Retinal pigment epithelial cell (primary cell): ENCODE measurements at regions not wholly inside any gene's neighbourhood (a gene's known extent, or its start where the extent isn't known, plus 50 kb on each side); places are given as distances from the start of the nearest gene placed in this dataset.

Experiments
- DNase-seq: peaks from one replicate; pipeline ENCODE4 v3.0.0-alpha.2; 2010; ENCODE audit warnings: low read depth
- H3K4me3 ChIP-seq: 2 replicates; pipeline ENCODE4 v1.5.1; 2011; ENCODE audit warnings: mild to moderate bottlenecking, low read length, control low read depth, moderate library complexity
- CTCF ChIP-seq: conservative IDR thresholded peaks from 2 replicates; pipeline ENCODE4 v1.5.1; 2011; ENCODE audit warnings: low read depth, low read length, control low read depth, inconsistent platforms

GRCh38 chr11:69985641-69986439 is 92.3 kb upstream of the ANO1 start:
- TF ChIP-seq CTCF = no peak
- no peak overlapping the region for H3K4me3 ChIP-seq
- no peak for DNase-seq

GRCh38 chr11:69986440-69986787 is 91.7 kb upstream of the ANO1 start:
- H3K4me3 ChIP-seq = no peak overlapping the region

GRCh38 chr11:69986830-69987229 is 91.3 kb upstream of the ANO1 start:
- no peak overlapping the region for H3K4me3 ChIP-seq
- no peak for TF ChIP-seq CTCF
- DNase-seq = no peak

More at GRCh38 chr11:69986440-69986787, 91.7 kb upstream of the ANO1 start:
- DNase-seq = no peak
- TF ChIP-seq CTCF = no peak

- H3K4me3 ChIP-seq = no peak overlapping the region
- DNase-seq = no peak
- no peak for TF ChIP-seq CTCF
Observed at GRCh38 chr11:69992026-69992425, 86.1 kb upstream of the ANO1 start.

GRCh38 chr11:69992943-69993694 is 85.0 kb upstream of the ANO1 start:
- DNase-seq = no peak
- no peak overlapping the region for H3K4me3 ChIP-seq
- no peak for TF ChIP-seq CTCF

GRCh38 chr11:69994810-69995209 is 83.3 kb upstream of the ANO1 start:
- no peak for DNase-seq
- TF ChIP-seq CTCF = no peak
- H3K4me3 ChIP-seq = no peak overlapping the region

- no peak for TF ChIP-seq CTCF
- no peak overlapping the region for H3K4me3 ChIP-seq
- DNase-seq = no peak
Observed at GRCh38 chr11:69995697-69996096, 82.4 kb upstream of the ANO1 start.
